HCT116 (cell line): ENCODE measurements at regions not wholly inside any gene's neighbourhood (a gene's known extent, or its start where the extent isn't known, plus 50 kb on each side); places are given as distances from the start of the nearest gene placed in this dataset.

Source experiments
- CBX3 ChIP-seq: IDR thresholded peaks from 2 replicates; pipeline ENCODE4 v1.6.1; 2012; ENCODE audit warnings: low read depth
- CTCF ChIP-seq, 3 experiments: fragments of 200-600 bp in 1 of 3; sonication (generic) in 1 of 3; IDR thresholded peaks in 2 of 3; conservative IDR thresholded peaks in 1 of 3; 2 replicates each; pipeline ENCODE4 v1.5.1; 2012 to 2017; ENCODE audit warnings: low read depth in 2 of 3, low read length in 2 of 3, antibody characterized with exemption in 1 of 3, borderline replicate concordance in 1 of 3, control low read depth in 1 of 3, mild to moderate bottlenecking in 1 of 3, mixed read lengths in 1 of 3, mixed run types in 1 of 3, moderate library complexity in 1 of 3; ENCODE audit not compliant: insufficient read depth in 1 of 3
- EGR1 ChIP-seq: IDR thresholded peaks from 2 replicates; pipeline ENCODE4 v1.6.1; 2012; ENCODE audit warnings: low read depth
- EZH2 ChIP-seq: fragments of 200-600 bp; sonication (generic); IDR thresholded peaks from 2 replicates; pipeline ENCODE4 v1.6.1; 2017; ENCODE audit warnings: antibody characterized with exemption, mixed run types
- EZH2phosphoT487 ChIP-seq: fragments of 200-600 bp; IDR thresholded peaks from 2 replicates; pipeline ENCODE4 v1.6.1; 2018; ENCODE audit warnings: antibody characterized with exemption, borderline replicate concordance
- JUND ChIP-seq: IDR thresholded peaks from 2 replicates; pipeline ENCODE4 v1.6.1; 2012
- MAX ChIP-seq: IDR thresholded peaks from 2 replicates; pipeline ENCODE4 v1.6.1; 2012
- POLR2A ChIP-seq: IDR thresholded peaks from 2 replicates; pipeline ENCODE4 v1.7.0; 2011; ENCODE audit warnings: borderline replicate concordance; ENCODE audit not compliant: insufficient read depth, insufficient read length; ENCODE audit errors: extremely low read depth
- POLR2AphosphoS5 ChIP-seq: IDR thresholded peaks from 2 replicates; pipeline ENCODE4 v1.6.1; 2011; ENCODE audit warnings: mild to moderate bottlenecking, low read depth, low read length, moderate library complexity
- SIN3A ChIP-seq: IDR thresholded peaks from 2 replicates; pipeline ENCODE4 v1.6.1; 2012; ENCODE audit warnings: low read depth
- SP1 ChIP-seq: IDR thresholded peaks from 2 replicates; pipeline ENCODE4 v1.6.1; 2012; ENCODE audit warnings: low read depth
- YY1 ChIP-seq: IDR thresholded peaks from 2 replicates; pipeline ENCODE4 v1.6.1; 2011; ENCODE audit warnings: low read length, low read depth, moderate library complexity, mild to moderate bottlenecking; ENCODE audit not compliant: insufficient replicate concordance; ENCODE audit errors: extremely low read depth
- ZFX ChIP-seq: fragments of 450-650 bp; IDR thresholded peaks from 2 replicates; pipeline ENCODE4 v1.6.1; 2017
- ZNF274 ChIP-seq: fragments of 200-500 bp; sonication (Bioruptor generic); IDR thresholded peaks from 2 replicates; pipeline ENCODE4 v1.6.1; 2014; ENCODE audit warnings: mild to moderate bottlenecking, low read depth, low read length, inconsistent platforms

- TF ChIP-seq CTCF (IDR thresholded peaks at IDR 0.05 in 2 of 3, conservative IDR thresholded peaks at IDR 0.05 in 1 of 3; ENCODE audit: borderline replicate concordance in 1 of 3, insufficient read depth in 1 of 3, low read depth in 2 of 3, low read length in 2 of 3) = no peak
- TF ChIP-seq SP1 = no peak
- no peak for TF ChIP-seq JUND
- no peak for TF ChIP-seq POLR2A
- no peak for TF ChIP-seq POLR2AphosphoS5
- no peak for TF ChIP-seq ZNF274
- TF ChIP-seq EGR1 = no peak
- no peak for TF ChIP-seq MAX
- TF ChIP-seq SIN3A = no peak
- TF ChIP-seq EZH2 = no peak
- TF ChIP-seq YY1 = no peak
- TF ChIP-seq EZH2phosphoT487 = no peak
- no peak for TF ChIP-seq CBX3
- TF ChIP-seq ZFX = no peak
Measured at GRCh38 chr2:224308272-224308911, 93.5 kb downstream of the FAM124B start.
